ENCODE measurements at regions not wholly inside any gene's neighbourhood (a gene's known extent, or its start where the extent isn't known, plus 50 kb on each side); places are given as distances from the start of the nearest gene placed in this dataset.

DNA sequence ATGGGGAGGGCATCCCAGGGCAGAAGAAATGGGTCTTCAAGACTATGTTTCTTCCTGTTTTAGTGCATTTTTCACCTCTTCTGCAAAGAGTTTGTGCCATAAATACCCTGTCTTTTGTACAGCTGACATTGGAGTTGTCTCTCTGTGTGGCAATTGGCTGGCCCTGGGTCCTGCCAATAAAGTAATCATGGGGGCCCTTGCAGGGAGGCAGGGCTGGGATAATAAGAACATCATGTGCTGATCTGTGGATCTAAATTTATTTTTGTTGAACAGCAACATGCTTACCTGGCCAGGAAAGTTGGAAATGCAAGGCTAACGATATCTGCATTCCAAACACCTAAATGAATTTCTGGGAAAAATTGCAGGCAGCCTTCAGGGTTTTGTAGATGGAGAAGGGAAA, 174.6 kb upstream of the GATB start:
- no peak for DNase-seq (ENCODE audit: low spot score)

DNA sequence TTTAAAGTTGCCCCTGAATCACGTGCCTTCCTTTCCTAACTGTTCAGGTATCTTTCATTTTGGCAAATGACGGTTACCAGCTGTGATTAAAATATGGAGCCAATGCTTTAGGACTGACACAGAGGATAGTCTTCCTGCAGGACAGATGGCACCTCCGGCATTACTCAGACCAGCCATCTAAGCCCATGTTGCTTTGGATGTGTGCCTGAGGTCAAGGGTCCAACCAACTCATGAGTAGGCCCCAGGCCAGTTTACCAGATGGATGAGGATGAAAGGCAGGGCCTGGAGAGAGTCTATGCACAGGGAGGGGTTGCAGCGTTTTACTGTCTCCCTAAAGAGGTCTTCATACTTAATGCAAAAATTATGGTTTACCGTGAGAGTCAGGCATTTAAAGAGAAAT, 174.0 kb upstream of the GATB start:
- no peak for DNase-seq (ENCODE audit: low spot score)

DNA sequence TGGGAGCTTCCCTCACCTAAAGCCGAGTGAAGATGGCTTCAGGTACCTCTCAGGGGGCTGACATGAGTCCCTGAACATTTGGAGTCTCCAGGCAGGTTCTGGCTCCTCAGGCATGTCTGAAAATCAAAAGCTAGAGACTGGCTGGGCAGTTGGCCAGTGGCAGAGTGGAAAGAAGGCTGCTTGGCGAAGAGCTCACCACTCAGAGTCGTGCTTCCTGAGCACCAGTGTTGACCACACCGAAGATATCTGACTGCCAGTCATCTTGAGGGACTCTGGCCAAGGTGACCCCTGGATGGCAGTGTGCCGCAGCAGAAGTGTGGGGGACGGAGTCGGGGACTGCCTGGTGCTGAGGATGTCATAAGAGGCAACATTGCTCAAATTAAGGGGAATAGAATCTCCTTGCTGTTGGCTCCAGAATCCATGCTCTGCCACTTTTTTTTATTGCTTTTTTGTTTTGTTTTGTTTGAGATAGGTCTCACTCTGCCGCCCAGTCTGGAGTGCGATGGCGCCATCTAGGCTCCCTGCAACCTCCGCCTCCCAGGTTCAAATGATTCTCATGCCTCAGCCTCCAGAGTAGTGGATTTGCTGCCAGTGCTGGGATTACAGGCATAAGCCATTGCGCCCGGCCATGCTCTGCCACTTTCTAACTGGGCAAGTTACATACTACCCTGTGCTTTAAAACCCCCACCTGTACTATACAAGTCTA, 172.5 kb upstream of the GATB start:
- no peak for DNase-seq (ENCODE audit: low spot score)

DNA sequence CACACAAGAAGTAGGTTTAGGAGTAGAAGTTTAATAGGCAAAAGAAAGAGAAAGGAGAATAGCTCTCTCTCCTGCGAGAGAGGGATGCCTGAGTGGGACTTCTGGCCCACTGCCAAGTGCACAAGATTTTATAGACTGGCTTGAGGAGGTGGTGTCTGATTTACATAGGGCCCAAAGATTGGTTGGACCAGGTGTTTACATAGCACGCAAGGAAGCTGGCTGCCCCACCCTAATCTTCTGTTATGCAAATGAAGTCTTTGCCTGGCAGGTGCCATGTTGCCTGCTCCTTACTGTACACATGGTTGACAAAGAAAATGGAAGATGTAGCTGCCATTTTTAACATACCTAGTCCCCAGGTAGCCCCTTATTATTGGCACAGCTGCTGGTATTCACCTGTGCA, 170.8 kb upstream of the GATB start:
- no peak for DNase-seq (ENCODE audit: low spot score)

DNA sequence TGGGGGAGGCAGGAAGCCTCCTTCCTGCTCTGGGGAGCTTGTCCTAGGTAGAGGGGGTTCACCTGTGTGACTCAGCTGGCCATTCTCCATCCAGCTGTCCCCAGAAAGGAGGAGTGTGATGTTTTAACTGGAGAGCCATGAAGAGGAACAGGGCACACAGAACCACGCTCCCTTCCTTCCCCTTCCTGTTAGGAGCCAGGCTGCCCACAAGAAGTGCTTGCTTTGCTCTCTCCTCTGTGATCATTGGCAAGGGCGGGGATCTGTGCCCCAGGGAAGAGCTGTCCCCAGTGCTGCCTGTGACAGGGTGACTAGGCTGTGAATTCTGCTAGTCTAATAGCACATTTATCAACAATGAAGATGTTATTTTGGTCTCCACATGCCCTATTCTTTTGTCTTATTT, 169.6 kb upstream of the GATB start:
- no peak for DNase-seq (ENCODE audit: low spot score)

DNA sequence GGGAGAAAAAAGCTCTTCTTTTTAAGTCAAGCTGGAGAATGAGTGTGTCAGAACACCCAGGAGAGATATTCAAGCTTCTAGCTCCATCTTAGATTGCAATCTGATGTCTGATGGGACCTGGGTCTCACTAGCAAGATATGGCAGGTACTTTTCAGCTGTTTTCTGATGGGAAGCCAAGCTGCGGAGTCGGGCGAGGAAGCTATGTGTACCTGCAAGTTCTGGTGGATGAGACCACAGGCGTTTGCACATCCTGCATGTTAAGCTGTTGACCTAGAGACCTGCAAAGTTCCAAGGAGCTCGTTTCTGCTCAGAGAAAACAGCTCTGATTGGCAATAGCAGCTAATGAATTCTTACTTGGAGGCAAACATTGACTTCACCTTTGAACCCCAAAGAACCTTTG, 167.3 kb upstream of the GATB start:
- DNase-seq (ENCODE audit: low spot score) = no peak

DNA sequence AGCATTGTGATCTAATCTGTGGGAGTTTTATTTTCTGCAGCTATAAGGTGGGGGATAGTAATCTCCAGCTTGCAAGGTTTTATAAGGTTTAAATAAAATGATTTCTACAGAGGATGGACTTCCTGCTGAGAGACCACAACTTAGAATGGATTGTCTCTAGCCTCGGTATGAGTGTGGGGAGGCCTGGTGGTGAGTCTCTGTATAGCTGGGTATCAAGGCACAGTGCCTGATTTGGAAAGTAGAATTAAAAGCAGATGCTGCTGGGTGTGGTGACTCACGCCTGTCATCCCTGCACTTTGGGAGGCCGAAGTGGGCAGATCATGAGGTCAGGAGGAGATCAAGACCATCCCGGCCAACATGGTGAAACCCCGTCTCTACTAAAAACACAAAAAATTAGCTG, 162.0 kb upstream of the GATB start:
- DNase-seq (ENCODE audit: low spot score) = no peak

DNA sequence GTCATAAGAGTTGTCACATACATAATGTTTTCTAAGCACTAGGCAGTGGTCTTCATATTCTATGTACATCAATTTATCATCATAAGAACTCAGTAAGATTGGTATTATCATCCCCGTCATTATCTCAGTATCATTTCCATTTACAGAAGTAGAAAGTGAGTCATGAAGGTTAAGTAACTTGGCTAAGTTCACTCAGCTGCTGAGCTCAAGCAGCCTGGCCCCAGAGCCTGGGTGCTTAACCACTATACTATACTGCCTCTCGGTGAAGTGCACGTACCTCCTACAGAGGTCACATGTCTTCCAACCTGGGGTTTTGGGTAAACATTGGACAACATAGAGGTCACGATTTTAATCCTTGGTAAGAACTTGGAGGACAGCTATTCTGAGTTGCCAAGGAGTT, 161.5 kb upstream of the GATB start:
- DNase-seq (ENCODE audit: low spot score) = peak; percentile 27

DNA sequence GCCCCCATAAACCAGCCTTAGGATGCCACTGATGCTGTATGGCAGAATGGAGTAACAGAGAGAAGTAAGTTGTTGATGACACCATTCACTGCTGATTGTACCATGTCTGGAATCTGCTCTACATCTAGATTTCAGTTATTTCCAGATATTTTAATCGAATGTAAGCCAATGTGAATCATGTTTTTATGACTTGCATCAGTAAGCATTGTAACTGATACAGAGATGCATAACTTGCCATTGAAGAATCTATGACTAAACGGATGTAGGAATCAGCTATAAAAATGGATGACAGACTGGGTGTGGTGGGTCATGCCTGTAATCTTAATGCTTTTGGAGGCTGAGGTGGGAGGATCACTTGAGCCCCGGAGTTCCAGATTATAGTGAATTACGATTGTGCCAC, 161.0 kb upstream of the GATB start:
- peak; percentile 33 for DNase-seq (ENCODE audit: low spot score)

DNA sequence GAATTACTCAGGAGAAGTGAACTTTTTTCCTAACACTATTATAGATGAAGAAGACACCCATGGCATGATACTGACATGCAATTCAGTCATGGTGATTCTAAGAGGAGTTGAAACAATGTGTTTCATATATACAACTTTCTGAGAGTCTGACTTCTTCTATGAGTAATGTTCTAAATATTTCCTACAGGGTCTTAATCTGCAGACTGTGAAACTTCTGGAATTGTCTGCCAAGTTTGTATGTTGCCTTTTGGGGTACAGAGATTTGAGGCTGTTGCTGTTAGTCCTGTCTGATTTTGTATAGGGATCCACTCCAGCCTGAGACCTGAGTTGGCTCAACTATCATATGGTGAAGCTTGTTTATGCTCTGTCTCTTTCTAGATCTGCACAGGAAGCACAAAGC, 160.6 kb upstream of the GATB start:
- peak; percentile 22 for DNase-seq (ENCODE audit: low spot score)

DNA sequence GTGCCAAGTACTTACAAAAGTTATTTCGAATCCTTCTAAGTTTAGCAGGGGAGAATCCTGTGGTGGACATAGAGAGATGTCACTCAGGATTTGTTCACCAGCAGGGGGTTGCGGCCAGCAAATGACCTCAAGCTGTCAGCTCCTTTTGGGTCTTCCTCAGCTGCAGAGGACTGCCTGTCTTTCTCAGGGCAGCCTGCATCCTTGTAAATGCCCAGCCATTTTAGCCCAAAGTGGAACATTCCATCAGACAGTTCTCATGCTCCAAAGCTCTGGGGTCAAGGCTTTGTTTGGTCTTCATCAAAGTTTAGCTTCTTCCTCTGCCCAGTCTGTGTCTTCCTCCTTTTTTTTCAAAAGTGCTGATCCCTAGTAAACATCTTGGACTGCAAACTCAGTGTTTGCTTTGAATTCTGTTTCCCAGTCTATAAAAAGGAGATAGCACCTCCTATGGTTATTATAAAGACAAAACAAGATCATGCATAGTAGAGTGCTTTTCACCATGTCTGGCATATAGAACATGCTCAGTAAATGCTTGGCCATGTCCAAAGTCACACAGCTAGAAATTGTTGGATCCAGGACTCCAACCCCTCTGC, 156.4 kb upstream of the GATB start:
- DNase-seq (ENCODE audit: low spot score) = no peak

DNA sequence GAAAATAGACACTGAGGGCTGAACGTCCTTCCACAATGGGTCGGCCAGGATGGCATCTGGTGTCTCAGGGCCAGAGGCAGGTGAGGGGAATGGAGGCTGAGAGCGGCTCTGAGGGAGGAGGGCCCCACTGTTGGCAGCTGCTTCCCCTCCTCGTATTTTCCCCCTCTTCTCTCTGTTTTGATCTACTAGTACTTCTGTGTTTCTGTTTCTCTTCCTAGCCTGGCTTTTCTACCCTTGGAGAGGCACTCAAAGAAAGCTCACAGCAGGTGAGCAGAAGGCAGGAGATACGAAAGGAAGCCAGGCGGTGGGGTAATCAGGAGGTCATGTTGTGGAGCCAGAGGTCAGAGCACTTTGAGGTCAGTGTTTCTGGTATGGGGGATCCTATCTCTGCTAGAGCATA, 151.8 kb upstream of the GATB start:
- DNase-seq (ENCODE audit: low spot score) = no peak

DNA sequence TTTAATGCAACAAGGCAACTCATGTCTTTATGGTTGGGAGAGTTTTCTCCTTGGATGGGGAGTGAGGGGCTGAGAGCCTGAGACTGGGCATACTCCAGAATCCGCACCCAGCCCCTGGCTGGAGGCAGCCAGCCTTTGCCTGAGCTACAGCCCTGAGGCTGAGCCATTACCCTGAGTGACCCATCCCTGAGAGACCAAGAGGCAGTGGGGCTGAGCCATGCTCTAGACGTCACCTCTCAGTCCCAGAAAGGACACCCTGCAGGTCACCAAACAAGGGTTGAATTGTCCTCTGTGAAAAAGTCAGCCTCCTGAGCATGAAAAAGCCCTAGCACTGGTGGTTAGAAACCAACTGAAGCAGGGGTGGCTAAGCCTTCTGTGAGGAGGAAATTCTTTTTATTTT, 151.2 kb upstream of the GATB start:
- DNase-seq (ENCODE audit: low spot score) = no peak

DNA sequence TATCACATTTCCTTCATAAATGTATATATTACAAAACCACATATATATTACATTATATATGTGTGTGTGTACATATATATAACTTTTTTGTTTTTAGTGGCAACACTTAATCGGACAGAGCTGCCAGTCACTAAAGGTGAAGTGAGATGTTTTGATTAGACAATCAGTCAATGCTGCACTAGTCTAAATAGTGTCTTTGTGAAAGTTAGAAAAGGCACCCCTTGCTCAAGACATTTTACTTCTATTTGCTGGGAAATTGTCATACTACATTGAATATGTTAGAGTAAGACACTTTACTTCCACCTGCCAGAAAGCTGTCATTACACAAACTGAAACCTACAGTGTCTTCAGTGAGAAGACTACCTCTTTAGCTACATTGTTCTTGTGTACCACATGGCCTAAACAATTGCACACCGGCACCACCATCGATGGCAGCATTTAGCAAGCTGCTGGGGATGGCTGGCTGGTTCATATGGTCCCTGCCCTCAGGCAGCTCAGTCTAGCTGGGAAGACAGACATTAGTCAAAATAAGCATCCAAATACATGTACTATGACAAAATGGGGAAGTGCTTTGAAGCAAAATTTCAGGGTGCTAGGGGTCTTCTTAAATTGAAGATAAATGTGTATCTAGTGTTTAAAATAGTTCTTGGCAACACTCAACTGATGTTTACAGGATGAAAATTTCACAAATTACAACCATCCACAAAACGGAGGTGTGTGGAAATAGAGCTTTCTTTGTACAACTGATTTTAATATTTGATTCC, 148.1 kb upstream of the GATB start:
- no peak for DNase-seq (ENCODE audit: low spot score)

DNA sequence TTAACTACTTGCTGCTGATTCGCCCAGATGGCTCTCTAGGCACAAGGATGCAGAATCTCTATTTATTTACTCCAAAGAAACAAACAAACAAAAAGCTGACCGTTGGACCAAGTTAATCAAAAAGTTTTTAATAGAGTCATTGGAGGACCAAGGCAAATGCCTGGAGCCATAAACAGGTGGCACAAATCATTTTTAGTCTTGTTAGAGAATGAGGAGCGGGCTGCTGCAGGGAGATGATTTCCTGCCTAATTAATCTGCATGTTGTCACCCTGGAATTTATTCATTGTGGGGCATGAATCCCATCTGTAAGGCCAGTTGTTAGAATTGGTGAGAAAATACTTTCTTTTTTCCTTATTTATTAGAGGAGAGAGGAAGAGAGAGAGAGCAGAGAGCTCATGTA, 147.4 kb upstream of the GATB start:
- no peak for DNase-seq (ENCODE audit: low spot score)

DNA sequence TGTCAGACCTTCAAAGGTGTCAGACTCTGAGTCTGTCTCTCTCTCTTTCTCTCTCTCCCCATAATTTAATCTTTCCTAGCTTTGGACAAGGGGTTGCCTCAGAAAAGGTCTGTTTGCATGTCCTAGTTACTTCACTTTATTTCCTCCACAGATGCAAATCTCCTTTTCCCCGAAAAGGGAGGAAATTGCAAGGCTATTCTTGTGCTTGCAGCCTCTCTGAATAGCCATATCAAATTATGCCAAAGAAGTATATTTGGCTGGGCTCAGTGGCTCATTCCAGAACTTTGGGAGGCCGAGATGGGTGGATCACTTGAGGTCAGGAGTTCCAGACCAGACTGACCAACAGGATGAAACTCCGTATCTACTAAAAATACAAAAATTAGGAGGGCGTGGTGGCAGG, 145.6 kb upstream of the GATB start:
- DNase-seq (ENCODE audit: low spot score) = no peak

DNA sequence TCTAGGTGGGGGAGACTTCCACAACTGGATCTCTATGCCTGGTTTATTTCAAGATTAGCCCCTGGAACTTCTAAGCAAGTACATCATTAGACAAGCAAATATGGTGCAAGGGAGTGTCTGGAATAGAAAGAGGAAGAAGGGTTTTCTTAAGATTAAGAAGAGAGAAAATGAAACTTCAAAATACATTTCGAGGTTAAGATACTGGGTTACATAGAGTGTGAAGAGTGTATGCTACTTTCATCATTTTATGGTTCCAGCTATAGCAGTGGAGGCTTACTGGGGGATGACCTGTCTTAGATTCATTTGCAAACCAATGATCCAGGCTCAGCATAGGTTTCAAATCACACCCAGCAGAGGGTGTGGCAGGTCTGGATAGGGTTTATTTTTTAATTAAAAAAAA, 144.4 kb upstream of the GATB start:
- DNase-seq (ENCODE audit: low spot score) = no peak

DNA sequence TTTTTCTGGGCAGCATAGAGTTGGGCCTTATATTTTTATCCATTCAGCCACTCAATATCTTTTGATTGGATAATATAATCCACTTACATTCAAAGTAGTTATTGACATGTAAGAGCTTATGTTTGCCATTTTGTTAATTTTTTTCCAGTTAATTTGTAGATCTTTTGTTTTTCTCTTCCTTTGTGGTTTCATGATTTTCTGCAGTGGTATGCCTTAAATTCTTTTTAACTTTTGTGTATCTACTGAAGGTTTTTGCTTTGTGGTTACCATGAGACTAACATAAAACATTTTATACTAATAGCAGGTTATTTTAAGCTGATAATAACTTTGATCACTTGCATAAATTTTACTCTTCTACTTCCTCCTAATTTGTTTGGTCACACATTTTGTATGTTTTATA, 140.8 kb upstream of the GATB start:
- no peak for DNase-seq (ENCODE audit: low spot score)

DNA sequence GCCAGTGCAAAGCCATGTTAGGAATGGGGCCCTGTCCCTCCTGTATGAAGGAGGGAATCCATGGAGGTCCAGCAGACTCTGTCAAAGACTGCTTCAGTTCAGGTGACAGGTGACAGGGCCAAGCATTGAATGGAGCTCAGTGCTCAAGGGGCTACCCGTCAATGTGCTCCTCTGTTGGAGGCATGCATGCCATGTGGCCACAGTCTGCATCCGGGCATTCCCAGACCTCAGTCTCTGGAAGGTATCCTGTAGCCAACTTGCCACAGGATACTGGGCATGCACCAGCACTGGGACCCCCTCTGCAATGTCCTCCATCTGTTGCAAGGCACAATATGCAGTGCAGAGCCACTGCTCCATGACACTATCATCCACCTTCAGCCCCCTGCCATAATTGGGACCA, 136.1 kb upstream of the GATB start:
- no peak for DNase-seq (ENCODE audit: low spot score)

DNA sequence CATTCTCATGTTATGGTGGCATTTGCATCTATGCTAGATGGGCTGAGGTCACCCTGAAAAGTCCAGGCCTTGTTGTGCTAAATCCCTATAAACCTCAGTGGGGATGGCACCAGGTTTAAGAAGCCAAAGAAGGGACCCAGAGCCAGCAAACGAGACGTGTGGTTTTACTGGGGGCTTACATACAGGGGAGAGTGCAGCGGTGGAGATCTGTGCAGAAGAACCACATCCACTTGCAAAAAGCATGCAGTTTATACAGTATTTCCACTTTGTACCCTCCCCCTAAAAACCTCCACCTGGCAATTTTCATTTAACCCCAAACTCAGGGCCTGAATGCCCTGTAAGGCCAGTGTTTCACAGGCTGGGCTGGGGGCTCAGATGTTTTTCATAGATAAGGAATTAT, 134.9 kb upstream of the GATB start:
- DNase-seq (ENCODE audit: low spot score) = no peak

DNA sequence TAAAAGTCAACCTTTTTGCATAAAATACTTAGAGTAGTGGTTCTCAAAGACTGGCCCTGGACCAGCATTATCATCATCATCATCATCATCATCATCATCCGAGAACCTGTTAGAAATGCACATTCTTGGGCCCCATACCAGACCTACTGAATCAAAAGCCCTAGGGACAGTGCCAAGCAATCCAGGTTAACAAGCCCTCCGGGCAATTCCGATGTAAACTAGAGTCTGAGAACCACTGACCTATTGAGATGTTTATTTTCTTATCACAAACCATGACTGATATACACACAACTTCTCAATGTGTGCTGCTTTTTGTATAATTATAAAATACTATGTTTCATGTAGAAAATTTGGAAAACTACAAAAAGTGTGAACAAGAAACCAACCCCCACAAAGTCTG, 133.4 kb upstream of the GATB start:
- DNase-seq (ENCODE audit: low spot score) = no peak

DNA sequence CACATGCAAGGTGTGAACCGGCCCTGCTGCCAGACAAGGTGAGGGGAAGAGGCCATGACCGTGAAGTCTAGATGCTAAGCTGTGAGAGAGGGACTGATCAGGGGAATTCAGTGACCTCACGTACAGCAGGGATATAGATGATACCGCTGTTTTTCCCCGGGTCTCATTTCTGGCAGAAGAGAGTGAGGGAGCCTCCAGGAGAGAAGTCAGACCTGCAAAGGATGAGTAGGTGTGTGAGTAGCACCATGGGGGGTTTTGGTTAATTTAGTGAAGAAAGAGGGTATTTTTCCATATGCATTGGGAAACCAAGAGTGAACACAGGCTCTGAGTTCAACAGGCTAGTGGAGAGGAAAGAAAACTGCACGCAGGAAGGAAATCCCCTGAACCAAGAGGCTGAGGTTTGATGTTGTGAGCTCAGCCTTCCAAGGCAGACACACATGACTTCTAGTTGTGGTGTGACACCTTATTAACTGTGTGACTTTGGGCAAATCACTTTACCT, 127.6 kb upstream of the GATB start:
- no peak for DNase-seq (ENCODE audit: low spot score)

DNA sequence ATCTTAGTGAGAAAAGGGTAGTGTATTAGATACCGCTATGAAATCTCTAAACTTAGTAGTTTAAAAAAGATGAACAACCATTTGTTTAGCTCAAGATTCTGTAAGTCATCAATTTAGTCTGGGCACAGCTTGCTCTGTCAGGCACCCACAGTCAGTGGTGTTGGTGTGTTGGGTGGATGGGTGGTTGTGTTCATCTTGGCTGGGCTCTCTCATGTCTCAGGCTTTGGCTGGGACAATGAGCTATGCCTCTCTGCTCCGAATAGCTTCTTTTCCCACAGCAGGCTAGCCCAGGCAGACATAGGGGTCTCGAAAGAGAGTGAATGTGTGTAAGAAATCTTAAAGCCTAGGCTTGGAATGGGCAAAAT, 127.0 kb upstream of the GATB start:
- no peak for DNase-seq (ENCODE audit: low spot score)

Measured in AG20443 (cell line).